Activated T-cell treated with anti-CD3 and anti-CD28 coated beads for 48 hours (primary cell): ENCODE measurements at regions not wholly inside any gene's neighbourhood (a gene's known extent, or its start where the extent isn't known, plus 50 kb on each side); places are given as distances from the start of the nearest gene placed in this dataset.
"Not testable (repeated sequence)": the region's sequence is repeated elsewhere in the genome, so short reads cannot be mapped to it uniquely, and the experiment has no call there.

ENCODE experiments used
- DNase-seq: peaks from one replicate; pipeline ENCODE4 v3.0.0-alpha.2; 2020; ENCODE audit warnings: low read depth

DNA sequence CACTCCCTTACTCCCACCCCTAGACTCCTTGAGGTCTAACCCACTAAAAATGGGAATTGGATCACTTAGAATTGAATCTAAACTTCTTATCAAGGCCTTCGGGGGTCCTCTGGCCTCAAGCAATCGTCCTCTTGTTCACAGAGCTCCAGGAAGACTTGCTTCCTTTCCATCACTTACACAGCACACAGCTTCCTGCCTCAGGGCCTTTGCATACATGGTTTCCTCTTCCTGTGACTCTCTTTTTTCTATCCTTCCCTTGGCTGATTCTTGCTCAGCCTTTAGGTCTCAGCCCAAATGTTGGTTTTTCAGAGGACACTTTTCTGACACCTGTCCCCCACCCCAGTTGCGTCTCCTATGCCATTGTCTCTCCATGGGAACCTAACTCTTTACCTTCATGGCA is 50.0 kb upstream of the ALDH1B1 start:
- DNase-seq = no peak

DNA sequence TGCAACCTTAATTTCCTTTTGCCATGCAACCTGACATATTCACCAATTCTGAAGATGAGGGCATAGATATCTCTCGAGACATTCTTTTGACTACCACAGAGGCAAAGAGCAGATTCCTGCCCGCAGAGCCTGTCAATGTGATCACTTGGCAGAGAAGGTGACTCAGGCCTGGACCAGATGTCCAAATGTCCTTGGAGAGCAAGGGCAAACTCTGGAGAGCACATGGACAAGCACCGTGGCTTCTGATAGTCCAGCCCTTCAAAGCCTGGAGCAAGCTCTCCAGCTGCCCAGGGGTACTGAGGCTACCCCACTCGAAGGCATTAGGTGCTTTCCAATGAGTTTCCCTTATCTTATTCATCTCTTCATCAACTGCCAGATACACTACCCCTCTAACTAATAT is 50.4 kb upstream of the ALDH1B1 start:
- no peak for DNase-seq

DNA sequence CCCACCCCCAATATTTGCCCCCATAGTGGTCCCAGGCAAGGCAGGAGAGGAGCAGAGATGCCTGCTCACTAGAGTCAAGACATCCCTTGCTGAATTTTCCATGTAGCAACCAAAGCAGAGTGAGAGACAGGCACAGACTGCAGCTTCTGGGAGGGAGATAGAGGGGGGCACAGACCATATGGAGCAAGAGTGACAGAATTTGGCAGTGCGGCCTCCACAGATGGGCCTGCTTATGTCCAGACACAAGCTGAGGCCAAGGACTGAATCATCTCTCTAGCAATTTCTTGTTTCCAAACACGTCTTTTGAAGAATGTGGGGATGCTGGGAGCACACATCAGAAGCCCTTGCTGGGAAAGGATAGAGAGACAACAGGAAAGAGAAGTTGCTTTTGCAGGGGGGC is 53.0 kb upstream of the ALDH1B1 start:
- no peak for DNase-seq

DNA sequence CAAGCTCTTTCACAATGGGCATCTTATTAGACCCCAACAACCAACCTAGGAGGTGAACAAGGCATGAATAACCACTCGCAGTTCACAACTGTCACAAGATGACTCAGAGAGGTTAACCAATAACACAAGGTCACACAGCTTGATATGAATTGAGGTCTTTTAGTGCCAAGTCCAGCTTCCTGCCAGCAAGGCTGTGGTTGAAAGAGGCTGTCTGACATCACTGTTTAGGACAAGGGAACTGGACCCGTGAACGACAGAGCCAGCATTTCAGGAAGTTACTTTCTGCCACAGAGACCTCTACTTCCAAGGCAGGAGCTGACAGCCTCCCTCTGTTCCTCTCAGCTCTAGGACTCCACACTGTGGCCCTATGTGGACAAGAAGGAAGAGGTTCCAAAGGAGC is 53.4 kb upstream of the ALDH1B1 start:
- peak; percentile 1 for DNase-seq

- no peak for DNase-seq
Observed at GRCh38 chr9:38338342-38339018, 54.0 kb upstream of the ALDH1B1 start.

DNA sequence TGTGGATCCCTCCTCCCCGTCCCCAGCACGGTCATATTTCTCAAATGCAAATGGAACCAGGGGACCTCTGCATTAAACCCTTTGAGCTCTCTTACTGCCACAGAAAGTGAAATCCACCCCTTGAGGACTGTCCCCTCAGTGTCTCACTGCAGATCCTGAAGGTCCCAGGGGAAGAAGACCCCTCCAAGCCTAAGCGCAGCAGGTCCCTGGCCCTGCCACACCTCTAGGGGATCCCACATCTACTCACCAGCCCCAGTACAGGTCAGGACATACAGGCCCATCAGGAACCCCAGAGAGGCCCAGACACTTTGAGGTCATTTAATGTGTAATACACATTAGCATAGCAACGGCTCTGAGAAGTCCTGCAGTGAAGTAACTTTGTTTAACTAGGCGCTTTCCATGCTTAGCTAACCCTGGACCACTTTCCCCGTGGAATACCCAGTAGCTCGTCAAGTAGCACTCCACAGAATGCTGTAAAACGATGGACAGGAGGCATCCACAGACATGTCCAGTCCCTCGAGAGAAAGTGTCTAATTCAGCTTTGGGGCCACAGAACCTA is 54.7 kb upstream of the ALDH1B1 start:
- no peak for DNase-seq

GRCh38 chr9:38337181-38337580 is 55.3 kb upstream of the ALDH1B1 start:
- DNase-seq = no peak

DNA sequence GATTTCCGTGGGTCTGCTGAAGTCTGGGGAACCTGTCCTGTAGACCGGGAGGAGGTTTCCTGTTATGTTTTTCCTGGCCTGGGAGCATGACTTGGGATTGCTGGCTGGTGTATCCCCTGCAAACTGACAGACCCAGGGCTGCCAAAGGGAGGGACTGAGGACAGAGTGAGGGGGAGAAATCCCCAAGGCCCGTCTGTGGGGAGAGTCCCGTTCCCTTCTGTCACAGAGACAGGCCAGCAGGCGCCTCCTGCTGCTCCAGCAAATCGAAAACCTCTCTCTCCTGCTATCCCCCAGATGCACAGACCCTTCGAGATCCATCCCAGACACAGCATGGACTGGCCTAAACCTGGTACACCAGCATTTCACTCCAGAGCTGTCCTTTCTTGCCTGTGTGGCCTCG is 56.2 kb upstream of the ALDH1B1 start:
- DNase-seq = no peak

- no peak for DNase-seq
Observed at GRCh38 chr9:38335686-38336085, 56.8 kb upstream of the ALDH1B1 start.

DNA sequence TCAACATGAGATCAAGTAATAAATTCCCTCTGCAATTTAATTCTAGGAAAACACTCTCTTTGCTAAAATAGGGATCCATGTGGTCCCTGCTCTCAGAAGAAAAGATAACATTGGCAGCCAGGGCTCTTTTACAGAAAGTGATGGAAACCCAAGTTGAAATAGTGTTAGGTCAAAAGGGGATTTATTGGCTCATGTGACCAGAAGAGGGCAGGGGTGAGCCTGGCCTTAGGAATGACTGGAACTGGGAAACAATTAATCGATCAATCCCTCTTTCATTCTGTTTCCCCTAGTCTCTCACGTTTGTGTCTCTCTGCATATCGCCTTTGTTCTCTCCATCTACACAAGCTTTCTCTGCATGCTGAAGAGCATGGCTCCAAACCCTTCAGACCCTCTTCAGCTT is 58.3 kb upstream of the ALDH1B1 start:
- no peak for DNase-seq

GRCh38 chr9:38333047-38333446 is 59.5 kb upstream of the ALDH1B1 start:
- no peak for DNase-seq

DNA sequence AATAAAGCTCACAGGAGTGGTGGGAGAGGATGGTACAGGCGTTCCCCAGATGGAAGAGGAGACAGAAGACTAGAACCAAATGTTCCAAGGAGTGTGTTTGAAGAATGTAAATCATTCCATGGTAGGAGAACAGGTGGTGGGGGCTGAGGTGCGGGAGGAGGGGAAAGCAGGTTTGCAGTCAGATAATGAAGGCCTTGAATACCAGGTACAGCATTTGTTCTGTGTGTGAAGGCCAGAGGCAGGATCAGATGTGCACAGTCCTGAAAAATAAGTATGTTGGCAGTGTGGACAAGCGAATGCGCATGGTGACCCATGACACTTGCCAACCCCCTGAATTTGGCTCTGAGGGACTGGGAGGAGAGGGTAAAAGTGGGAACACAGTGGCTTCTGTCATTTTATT is 59.9 kb upstream of the ALDH1B1 start:
- DNase-seq = no peak

DNA sequence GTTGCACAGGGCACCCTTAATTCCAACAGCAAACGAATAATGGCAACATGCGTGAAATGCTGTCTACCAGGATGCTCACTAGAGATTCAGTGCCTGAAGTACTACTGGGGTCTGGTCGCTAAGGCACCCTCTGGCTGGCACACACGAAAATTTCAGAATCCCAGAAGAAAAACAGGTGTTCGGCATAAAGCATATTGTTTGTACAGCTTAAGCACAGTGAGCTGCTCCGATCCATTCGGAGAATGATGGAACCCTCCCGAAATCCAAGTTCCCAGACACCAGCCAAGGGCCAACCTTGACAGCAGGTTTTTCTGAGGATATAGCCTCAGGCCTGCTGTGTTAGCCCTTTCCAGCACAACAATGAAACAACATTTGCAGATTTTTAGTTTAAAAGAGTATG is 61.4 kb upstream of the ALDH1B1 start:
- no peak for DNase-seq

- no peak for DNase-seq
Observed at GRCh38 chr9:38329968-38330367, 62.5 kb upstream of the ALDH1B1 start.

GRCh38 chr9:38328765-38329164 is 63.7 kb upstream of the ALDH1B1 start:
- DNase-seq = no peak

DNA sequence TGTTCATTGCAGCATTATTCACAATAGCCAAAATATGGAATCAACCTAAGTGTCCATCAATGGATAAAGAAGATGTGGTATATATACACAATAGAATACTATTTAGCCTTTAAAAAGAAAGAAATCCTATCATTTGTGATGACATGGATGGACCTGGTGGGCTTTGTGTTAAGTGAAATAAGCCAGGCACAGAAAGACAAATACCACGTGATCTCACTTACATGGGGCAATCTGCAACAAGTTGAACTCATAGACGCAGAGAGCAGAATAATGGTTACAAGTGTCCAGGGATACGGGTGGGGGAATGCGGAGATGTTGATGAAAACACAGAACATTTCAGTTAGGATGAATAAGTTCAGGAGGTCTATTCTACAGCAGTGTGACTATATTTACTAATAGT is 66.4 kb upstream of the ALDH1B1 start:
- no peak for DNase-seq

DNA sequence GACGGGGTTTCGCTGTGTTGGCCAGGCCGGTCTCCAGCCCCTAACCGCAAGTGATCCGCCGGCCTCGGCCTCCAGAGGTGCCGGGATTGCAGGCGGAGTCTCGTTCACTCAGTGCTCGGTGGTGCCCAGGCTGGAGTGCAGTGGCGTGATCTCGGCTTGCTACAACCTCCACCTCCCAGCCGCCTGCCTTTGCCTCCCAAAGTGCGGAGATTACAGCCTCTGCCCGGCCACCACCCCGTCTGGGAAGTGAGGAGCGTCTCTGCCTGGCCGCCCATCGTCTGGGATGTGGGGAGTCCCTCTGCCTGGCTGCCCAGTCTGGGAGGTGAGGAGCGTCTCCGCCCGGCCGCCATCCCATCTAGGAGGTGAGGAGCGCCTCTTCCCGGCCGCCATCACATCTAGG is 68.3 kb upstream of the ALDH1B1 start:
- not testable (repeated sequence) for DNase-seq

DNA sequence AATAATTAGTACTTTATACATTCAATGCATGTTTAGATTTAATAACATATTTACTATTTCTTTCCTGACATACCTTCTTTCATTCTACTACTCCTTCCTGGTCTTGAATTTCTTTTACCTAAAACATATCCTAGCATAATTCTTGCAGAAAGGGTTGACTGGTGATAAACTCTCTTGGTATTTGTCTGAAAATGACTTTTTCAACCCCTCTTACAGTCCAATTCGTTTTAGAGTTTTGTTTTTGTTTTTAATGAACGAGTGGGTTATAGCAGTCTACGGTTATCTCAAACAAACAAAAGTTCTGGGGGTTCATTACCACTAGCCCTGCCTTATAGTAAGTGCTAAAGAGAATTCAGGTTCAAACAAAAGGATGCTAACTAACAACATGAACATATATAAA is 69.6 kb upstream of the ALDH1B1 start:
- no peak for DNase-seq

DNA sequence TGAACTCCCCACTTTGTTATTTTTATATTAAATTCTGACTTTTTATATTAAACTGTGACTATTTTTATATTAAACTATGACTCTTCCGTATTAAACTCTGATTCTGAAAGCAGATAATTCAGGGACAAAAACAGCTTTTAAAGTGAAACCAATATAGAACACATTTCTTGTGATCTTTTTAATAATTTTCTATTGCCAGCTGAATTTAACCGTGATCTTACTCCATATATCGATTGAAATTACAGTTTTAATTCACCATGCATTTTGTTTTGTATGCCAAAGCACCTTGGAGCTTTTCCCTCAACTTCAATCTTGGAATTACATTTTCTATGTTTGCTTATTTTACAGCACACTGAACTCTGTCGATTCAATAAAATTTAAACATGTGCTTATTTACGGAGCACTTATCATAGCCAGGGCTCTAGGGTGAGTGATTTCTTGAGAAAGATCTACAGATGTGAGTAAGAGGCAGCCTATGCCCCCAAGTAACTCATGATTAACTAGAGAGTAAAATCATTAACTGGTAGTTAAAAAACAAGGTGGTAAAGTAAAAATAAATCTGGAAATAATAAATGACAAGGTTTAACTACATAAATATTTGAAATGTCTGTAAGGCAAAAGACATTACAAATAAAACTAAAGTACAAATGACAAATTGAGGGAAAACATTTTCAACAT is 72.9 kb upstream of the ALDH1B1 start:
- DNase-seq = no peak

DNA sequence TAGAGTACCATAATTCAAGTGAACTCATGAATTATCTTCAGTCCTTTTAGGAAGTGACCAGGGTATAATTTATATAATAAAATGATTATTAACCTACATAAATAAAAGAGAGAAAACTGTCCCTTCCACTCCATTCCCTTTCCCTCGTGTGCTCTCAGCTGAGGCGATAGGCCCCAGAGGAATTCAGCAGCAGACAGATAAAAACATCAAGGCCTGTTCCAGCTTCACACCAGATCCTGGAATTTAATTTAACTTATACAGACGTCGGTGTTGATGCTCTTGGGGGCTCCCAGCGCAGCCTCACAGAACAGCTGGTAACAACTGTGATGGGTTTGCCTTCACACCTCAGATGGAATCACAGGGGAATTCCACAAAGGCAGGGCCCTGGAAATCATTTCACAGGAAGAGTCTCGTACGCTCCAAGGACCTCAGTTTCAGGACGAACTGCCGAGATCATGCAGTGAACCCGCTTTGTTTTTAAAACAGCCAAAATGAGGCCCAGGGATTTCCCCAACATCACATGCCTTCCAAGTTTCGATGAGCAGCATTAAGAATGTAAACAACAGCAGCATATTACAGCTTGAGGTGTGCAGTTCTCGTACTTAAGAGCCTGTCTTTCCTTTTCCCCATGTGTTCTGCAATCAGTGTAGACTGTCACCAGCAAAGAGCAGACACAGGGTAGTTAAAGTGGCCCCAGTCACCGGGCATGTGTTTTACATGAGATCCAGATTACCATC is 73.6 kb upstream of the ALDH1B1 start:
- DNase-seq = no peak

GRCh38 chr9:38316166-38316780 is 76.2 kb upstream of the ALDH1B1 start:
- no peak for DNase-seq

- DNase-seq = no peak
Observed at GRCh38 chr9:38315085-38315595, 77.4 kb upstream of the ALDH1B1 start.
